Stimulated activated CD4-positive, alpha-beta T cell treated with anti-CD3 and anti-CD28 coated beads, Interleukin-1b, Interleukin-23, amount 100 ng/mL, for 4 hours (primary cell): ENCODE measurements at regions not wholly inside any gene's neighbourhood (a gene's known extent, or its start where the extent isn't known, plus 50 kb on each side); places are given as distances from the start of the nearest gene placed in this dataset.
"Not testable (repeated sequence)": the region's sequence is repeated elsewhere in the genome, so short reads cannot be mapped to it uniquely, and the experiment has no call there.

ENCODE experiments used
- DNase-seq, 2 donors: peaks; one replicate each; pipeline ENCODE4 v3.0.0-alpha.2; 2020; ENCODE audit warnings: low read depth in 2 of 2

DNA sequence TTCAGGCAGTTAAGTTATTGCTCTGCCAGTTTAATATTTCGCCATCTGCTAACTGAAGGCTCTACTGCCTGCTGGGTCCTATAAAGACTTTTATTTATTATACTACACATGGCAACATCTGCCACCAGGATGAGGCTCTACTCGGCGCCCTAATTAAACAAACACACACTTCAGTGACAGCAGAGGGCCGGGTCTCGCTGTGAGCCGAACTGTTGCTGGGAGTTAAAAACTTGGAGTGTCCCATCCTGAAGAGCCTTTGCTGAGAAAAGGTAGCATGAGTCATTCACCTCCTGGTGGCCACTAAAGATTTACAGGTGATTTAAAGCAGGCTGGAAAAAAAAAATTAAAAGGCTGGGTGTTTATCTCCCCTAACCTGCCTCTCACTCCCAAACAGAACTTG lies 183.7 kb downstream of the NPIPA8 start:
- not testable (repeated sequence) for DNase-seq

DNA sequence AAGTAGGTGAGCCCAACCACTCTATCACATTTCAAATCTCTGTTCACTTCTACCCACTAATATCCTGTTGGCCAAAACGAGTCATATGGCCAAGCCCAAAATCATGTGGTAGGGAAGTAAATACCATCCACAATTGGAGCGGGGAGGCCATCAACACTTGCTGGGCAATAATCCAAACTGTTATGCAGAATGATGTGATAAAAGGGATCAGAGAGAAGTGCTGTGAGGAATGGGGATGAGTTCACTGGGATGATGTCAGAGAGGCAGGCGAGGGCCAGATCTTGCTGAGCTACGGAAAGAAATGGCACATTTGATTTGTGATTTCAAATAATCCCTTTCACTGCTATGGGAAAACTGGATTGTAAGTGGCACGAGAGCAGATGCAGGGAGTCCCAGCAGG lies 188.4 kb downstream of the NPIPA8 start:
- not testable (repeated sequence) for DNase-seq

DNA sequence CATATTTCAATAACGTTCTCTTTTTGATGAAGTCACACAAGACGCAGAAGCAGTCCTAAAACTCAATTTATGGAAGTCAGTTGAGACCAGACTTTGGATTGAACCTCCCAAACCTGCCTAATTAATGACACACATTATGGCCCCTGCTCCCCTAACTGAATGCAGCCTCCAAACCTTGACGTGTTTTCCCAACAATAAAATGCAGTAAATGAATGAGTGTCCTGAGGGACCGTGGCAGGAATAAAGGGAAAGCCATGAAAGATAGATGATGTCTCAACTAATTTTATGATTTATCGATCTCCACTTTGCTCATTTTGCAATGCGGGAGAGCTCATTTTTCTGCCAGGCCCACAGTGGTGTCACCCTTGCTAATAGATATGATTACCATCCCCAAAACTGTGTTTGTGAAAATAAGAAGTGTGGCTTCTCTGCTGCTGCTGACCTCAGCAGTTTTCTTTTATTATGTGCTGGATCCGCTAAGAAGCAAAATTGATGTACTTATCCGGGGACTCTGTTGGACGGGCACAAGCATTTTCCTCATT lies 189.9 kb downstream of the NPIPA8 start:
- DNase-seq = not testable (repeated sequence)

DNA sequence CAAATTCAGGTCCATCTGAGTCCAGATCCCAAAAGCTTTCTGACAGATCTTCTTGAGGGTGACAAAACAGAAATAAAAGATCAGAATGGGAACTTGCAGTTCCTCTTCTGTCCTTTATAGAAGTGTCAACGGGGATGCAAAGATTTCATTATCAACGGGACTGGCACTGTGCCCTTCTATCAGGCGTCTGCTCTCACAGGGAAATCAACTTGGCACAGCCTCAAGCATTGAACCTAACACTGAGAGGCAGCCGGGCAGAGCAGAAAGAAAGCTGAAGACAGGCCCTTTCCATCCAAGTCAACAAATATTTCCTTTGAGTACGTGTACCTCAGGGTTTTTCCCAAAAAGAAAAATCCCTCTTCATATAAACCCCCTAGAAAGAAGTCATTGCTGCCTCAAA lies 194.5 kb downstream of the NPIPA8 start:
- DNase-seq = not testable (repeated sequence)

GRCh38 chr16:18136288-18136687 lies 200.2 kb downstream of the NPIPA8 start:
- DNase-seq = not testable (repeated sequence)

DNA sequence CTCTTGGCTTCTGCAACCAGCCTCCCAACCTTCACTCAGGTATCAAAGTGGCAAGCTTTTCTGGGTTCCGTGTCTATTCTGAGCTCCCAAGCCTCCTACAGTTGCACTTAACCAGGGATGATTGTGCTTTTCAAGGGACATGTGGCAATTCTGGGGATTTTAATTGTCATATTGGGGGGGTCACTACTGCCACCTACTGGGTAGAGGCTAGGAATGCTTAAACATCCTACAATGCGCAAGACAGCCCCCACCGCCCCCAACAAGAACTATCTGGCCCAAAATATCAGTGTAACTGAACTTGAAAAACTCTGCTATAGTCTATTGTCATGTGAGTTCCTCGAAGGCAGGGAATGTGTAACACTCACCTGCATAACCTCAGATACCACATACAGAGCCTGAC lies 201.5 kb downstream of the NPIPA8 start:
- not testable (repeated sequence) for DNase-seq

- not testable (repeated sequence) for DNase-seq
These were observed 204.9 kb downstream of the NPIPA8 start for GRCh38 chr16:18131587-18131986.

DNA sequence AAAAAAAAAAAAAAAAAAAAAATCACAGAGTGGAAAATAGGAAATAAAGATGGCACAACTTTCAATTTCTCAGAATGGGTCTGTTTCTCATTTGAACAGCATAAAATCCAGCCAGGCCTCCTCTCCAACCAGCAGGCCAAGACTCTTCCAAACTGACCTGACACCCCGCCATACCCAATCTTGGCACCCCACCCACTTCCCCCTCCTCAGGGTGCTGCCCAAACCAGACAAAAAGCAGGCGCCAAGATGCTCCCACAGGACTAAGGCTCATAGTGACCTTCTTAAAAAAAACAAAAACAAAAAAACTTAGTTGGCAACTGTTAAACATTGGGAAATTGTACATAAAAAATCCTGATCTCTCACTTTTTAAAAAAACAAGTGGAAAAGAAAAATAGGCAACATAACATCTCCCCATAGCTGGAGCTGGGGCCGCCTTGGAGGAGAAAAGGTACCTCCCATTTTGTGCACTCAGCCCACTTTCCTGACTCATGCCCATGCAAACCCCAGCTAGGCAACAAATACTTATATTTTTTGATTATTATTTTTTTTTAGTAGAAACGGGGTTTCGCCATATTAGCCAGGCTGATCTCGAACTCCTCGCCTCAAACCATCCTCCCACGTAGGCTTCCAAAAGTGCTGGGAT lies 205.9 kb downstream of the NPIPA8 start:
- DNase-seq = not testable (repeated sequence)

DNA sequence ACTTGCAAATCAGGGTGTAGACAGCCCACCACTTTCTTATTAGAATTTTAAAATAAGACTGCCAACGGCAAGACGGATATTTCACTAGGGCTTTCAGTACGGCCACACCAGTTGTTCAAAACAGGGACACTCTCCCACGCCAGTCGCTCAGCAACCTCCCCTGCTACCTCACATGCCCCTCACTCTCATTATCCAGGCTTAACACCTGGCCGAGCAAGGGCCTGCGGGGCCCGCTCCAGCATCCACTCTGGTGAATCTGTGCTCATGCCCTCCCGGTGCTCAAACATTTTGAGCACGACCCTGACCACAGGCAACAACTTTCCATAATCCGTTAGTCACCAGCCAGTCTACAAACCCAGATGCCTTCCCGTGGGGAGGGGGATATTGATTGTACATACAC lies 209.5 kb downstream of the NPIPA8 start:
- not testable (repeated sequence) for DNase-seq

DNA sequence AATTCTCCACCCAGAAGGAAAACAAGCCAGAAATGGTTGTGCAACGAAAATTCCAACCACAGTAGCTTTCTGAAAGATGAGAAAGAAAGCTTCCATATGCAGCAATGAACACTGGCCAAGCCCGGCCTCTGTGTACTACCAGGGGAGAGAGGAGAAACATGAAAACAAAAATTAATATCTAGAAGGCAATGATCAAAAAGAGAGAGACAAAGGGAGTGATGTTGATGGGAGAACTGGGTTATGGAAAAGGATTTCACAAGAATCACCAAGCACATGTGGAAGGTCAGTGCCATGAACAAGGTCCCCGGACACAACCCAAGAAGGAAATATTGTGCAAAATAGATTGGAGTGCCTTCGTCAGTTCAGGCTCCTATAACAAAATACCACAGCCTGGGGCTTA lies 217.4 kb downstream of the NPIPA8 start:
- not testable (repeated sequence) for DNase-seq

DNA sequence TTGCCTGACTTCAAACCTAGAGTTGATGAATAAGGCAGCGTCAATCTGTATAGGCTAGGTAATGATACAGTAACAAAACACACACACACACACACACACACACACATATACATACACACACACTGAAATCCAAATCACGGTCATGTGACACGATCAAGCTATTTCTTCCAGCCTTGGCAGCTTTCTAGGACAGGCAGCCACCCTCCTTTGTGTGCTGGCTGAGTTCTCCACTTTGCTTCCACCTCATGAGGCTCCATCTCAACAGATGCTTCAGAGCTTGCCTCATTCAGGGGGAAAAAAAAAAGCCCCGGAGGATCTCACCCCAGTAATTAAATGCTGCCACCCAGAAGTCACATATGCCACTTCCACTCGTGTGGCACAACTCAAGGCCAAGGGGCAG lies 217.9 kb downstream of the NPIPA8 start:
- not testable (repeated sequence) for DNase-seq

DNA sequence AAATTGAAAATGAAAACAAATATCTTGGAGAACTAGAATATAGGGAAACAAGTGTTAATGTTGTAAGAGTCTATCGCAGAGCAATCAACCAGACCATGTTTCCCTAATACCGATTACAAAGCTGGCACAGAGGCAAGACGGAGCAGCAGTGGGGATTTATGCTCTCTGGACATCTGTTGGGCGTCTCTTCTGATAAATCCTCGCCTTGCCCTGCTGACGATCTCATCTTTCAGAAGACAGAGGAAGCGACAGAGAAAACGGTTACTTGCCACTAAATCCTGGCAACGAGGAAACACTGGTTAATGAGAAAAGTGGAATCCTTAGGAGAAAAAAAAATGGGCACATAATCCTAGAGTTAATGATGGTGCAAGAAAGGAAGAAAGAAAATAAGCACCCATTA lies 218.5 kb downstream of the NPIPA8 start:
- DNase-seq = not testable (repeated sequence)

DNA sequence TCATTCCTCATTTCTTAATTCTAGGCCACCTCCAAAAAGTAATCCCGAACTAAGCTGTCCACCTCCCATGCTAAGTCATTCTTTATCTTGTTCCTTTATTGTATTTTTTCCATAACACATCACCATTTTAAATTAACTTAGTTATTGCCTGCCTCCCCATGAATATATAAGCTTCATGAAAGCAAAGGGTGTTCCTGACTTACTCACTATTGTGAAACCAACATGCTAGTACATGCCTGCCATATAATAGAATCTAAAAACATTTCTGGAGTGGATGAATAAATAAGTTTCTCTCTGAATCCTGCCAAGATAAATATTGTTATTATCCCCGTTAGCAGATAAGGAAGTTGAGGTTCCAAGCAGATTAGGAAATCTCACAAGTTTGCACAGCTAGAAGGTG lies 232.1 kb downstream of the NPIPA8 start:
- not testable (repeated sequence) for DNase-seq

DNA sequence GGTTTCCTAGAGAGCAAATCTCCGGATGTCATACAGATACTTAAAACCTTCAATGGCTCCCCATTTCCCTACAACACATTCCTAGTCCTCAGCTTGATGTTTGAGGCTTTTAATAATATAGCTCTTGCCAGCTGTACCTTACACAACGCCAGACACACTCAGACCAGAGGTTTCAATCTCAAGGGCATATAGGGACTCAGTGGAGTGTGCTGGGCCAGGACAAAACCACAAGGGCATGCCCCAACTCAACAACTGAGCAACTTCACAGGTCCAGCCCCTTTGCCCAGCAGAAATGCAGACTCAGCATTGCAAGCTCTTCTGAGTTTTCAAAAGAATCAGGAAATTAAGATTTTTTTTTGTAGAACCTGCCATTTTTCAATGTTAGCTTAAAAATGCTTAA lies 235.5 kb downstream of the NPIPA8 start:
- not testable (repeated sequence) for DNase-seq

GRCh38 chr16:18092605-18093004 lies 243.9 kb downstream of the NPIPA8 start:
- not testable (repeated sequence) for DNase-seq

- not testable (repeated sequence) for DNase-seq
These were observed 255.7 kb downstream of the NPIPA8 start for GRCh38 chr16:18080658-18081363.

- DNase-seq = not testable (repeated sequence)
These were observed 258.6 kb downstream of the NPIPA8 start for GRCh38 chr16:18077910-18078309.

DNA sequence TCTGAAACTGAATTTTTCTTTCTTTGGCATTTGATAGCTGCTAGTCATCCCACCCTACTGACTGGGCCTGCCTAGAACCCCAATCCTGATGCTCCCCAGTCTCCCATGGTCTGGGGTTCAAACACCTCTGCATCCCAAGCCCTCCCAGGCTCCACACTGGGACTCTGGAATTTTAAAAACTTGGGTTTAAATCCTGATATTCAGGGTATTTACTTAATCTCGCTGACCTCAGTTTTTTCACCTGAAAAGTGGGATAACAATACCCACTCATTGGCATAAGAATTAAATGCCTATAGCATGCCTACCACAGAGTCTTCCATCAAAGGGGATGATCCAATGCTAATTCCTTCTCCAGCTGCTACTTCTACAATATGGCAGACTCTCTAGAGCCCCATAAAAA lies 264.4 kb downstream of the NPIPA8 start:
- no peak for DNase-seq

- no peak for DNase-seq
These were observed 266.9 kb downstream of the NPIPA8 start for GRCh38 chr16:18069683-18070082.

GRCh38 chr16:18068477-18068876 lies 268.1 kb downstream of the NPIPA8 start:
- DNase-seq = no peak

DNA sequence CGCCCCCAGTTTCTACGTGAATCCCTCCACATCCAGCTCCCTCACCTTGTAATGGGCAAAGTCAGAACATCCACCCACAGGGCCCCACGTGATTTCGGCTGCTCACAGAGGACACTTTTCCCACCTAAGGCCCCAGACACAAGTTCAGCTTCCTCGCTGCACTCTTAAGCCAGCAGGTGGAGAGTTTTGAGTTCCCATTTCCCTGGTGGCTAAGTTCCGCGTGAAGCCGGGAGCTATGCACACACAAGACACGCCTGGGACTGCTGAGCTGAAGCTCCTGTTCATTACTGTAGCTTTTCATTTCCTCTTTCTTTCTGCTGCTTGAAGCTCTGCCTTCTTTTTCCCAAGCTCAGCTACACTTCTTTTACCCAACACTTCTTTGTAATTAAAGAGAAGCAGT lies 273.8 kb downstream of the NPIPA8 start:
- DNase-seq = no peak

- DNase-seq = no peak
These were observed 276.2 kb downstream of the NPIPA8 start for GRCh38 chr16:18060351-18060750.

DNA sequence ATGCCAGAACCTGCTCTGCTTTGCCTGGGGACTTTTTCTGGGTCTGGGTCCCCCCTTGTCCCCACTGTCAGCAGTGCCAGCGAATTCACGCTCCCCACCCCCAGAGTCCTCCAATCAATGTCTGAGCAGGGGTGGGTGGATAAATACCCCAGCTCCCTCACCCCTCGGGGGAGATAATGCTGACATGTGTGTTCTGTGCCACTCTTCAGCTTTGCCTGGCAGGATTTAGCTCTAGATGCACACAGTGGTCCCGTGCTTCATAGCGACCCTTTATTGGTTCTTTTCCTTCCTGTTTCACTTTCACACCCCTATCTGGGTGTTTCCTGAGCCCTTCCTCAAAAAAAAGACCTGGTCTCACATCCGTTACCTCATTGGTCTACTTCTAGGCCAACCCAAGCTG lies 277.0 kb downstream of the NPIPA8 start:
- no peak for DNase-seq
